IMR-90 (cell line): ENCODE measurements at regions not wholly inside any gene's neighbourhood (a gene's known extent, or its start where the extent isn't known, plus 50 kb on each side); places are given as distances from the start of the nearest gene placed in this dataset.

Experiments
- ATAC-seq: fragments of 200-7000 bp; cut with Tn5 transposase; 2 replicates; pipeline ENCODE4 v1.9.1; 2020; ENCODE audit warnings: low read depth, mild to moderate bottlenecking, moderate library complexity
- BruUV-seq: library from RNA; stranded (reverse); fragments of 400-500 nt; replicated peaks from 2 replicates; lab custom pipeline; 2021; lab: Mats Ljungman, UMichigan
- CTCF ChIA-PET: fragments of 300-600 bp; formaldehyde crosslinking; extraction: SDS; loops from one replicate; lab custom pipeline; 2021; ENCODE audit warnings: antibody characterized with exemption; lab: Yijun Ruan, JAX
- POLR2A ChIA-PET: fragments of 300-600 bp; sonication (Branson Sonifier 250); formaldehyde crosslinking; loops from one replicate; lab custom pipeline; 2022; ENCODE audit warnings: antibody characterized with exemption; ENCODE audit not compliant: unreplicated experiment; lab: Charles Lee
- DNase-seq: peaks from one replicate; pipeline ENCODE4 v3.0.0; 2013
- H2AFZ ChIP-seq: replicated peaks from 2 replicates; pipeline ENCODE3; 2013; ENCODE audit warnings: low read length, mild to moderate bottlenecking; ENCODE audit not compliant: poor library complexity
- H2AK5ac ChIP-seq: 2 replicates; pipeline ENCODE4 v1.6.1; 2013; ENCODE audit warnings: low read depth, low read length, inconsistent platforms
- H2AK9ac ChIP-seq: replicated peaks from 2 replicates; pipeline ENCODE3; 2013; ENCODE audit warnings: mild to moderate bottlenecking, low read depth, low read length, moderate library complexity; ENCODE audit not compliant: poor library complexity
- H2BK120ac ChIP-seq: 2 replicates; pipeline ENCODE4 v1.6.1; 2013; ENCODE audit warnings: low read depth, low read length, inconsistent platforms
- H2BK15ac ChIP-seq: 3 replicates; pipeline ENCODE4 v1.6.1; 2013; ENCODE audit warnings: low read depth, low read length, inconsistent platforms
- H2BK20ac ChIP-seq: 2 replicates; pipeline ENCODE4 v1.6.1; 2013; ENCODE audit warnings: low read depth, mild to moderate bottlenecking, inconsistent platforms, low read length, moderate library complexity
- H2BK5ac ChIP-seq: 2 replicates; pipeline ENCODE4 v1.6.1; 2013; ENCODE audit warnings: mild to moderate bottlenecking, low read depth, low read length, inconsistent platforms; ENCODE audit not compliant: poor library complexity, severe bottlenecking
- H3K14ac ChIP-seq: replicated peaks from 2 replicates; pipeline ENCODE4 v1.6.1; 2013; ENCODE audit warnings: low read depth, low read length, inconsistent platforms
- H3K18ac ChIP-seq: 2 replicates; pipeline ENCODE4 v1.6.1; 2013; ENCODE audit warnings: low read depth, low read length, control low read depth
- H3K23ac ChIP-seq: 2 replicates; pipeline ENCODE4 v1.6.1; 2013; ENCODE audit warnings: low read depth, low read length, inconsistent platforms
- H3K27ac ChIP-seq: 2 replicates; pipeline ENCODE4 v1.5.1; 2013; ENCODE audit warnings: mild to moderate bottlenecking, control low read depth, low read length; ENCODE audit not compliant: insufficient read depth
- H3K27me3 ChIP-seq: 2 replicates; pipeline ENCODE4 v1.6.1; 2013; ENCODE audit warnings: low read length; ENCODE audit not compliant: control insufficient read depth, insufficient read depth
- H3K36me3 ChIP-seq: 2 replicates; pipeline ENCODE4 v1.6.1; 2013; ENCODE audit warnings: low read length, mixed read lengths; ENCODE audit not compliant: control insufficient read depth, insufficient read depth
- H3K4ac ChIP-seq: 2 replicates; pipeline ENCODE4 v1.6.1; 2013; ENCODE audit warnings: low read depth, low read length, inconsistent platforms
- H3K4me1 ChIP-seq: 2 replicates; pipeline ENCODE4 v1.6.1; 2013; ENCODE audit warnings: low read length, mixed read lengths; ENCODE audit not compliant: control insufficient read depth, insufficient read depth
- H3K4me2 ChIP-seq: 2 replicates; pipeline ENCODE4 v1.6.1; 2013; ENCODE audit warnings: low read depth, mild to moderate bottlenecking, control low read depth, low read length, moderate library complexity
- H3K4me3 ChIP-seq: 2 replicates; pipeline ENCODE4 v1.5.1; 2013; ENCODE audit warnings: low read depth, mild to moderate bottlenecking, control low read depth, low read length, moderate library complexity; ENCODE audit not compliant: insufficient read depth
- H3K56ac ChIP-seq: 2 replicates; pipeline ENCODE4 v1.6.1; 2013; ENCODE audit warnings: low read length, inconsistent platforms; ENCODE audit not compliant: insufficient read depth; ENCODE audit errors: extremely low read depth
- H3K79me1 ChIP-seq, 2 experiments: 2 replicates each; pipeline ENCODE4 v1.6.1; 2013; ENCODE audit warnings: low read length in 2 of 2, inconsistent platforms in 1 of 2, low read depth in 1 of 2
- H3K9ac ChIP-seq: 2 replicates; pipeline ENCODE4 v1.6.1; 2013; ENCODE audit warnings: low read depth, low read length, control low read depth
- H3K9me1 ChIP-seq: 2 replicates; pipeline ENCODE4 v1.6.1; 2013; ENCODE audit warnings: low read length, inconsistent platforms; ENCODE audit not compliant: insufficient read depth
- H3K9me3 ChIP-seq: 2 replicates; pipeline ENCODE4 v1.6.1; 2013; ENCODE audit warnings: low read length; ENCODE audit not compliant: control insufficient read depth, insufficient read depth
- H4K20me1 ChIP-seq: 2 replicates; pipeline ENCODE4 v1.6.1; 2013; ENCODE audit warnings: low read length, inconsistent platforms; ENCODE audit not compliant: insufficient read depth
- H4K5ac ChIP-seq: 2 replicates; pipeline ENCODE4 v1.6.1; 2013; ENCODE audit warnings: mild to moderate bottlenecking, low read depth, low read length, control low read depth
- H4K8ac ChIP-seq, 2 experiments: 2 replicates each; pipeline ENCODE4 v1.6.1; 2013; ENCODE audit warnings: low read depth in 2 of 2, low read length in 2 of 2, control low read depth in 1 of 2, inconsistent platforms in 1 of 2
- H4K91ac ChIP-seq: 2 replicates; pipeline ENCODE4 v1.6.1; 2013; ENCODE audit warnings: low read depth, low read length, inconsistent platforms; ENCODE audit not compliant: insufficient read depth
- BHLHE40 ChIP-seq: fragments of 150-350 bp; IDR thresholded peaks from 2 replicates; pipeline ENCODE4 v1.6.1; 2016; ENCODE audit warnings: mild to moderate bottlenecking, low read depth, low read length
- FOS ChIP-seq: fragments of 150-350 bp; IDR thresholded peaks from 2 replicates; pipeline ENCODE4 v1.6.1; 2016; ENCODE audit warnings: low read depth, low read length
- MAFK ChIP-seq: IDR thresholded peaks from 2 replicates; pipeline ENCODE4 v1.6.1; 2012; ENCODE audit warnings: low read depth, low read length, improper control_type of control experiment
- NFE2L2 ChIP-seq: fragments of 150-350 bp; IDR thresholded peaks from 2 replicates; pipeline ENCODE4 v1.6.1; 2016; ENCODE audit warnings: low read depth, mild to moderate bottlenecking, low read length
- WGBS, 2 experiments: methylation state at CpG; one replicate each; pipeline versions ENCODE4 v1.1.5 to v1.1.7; 2013; ENCODE audit warnings: missing lambda C conversion rate in 2 of 2; ENCODE audit not compliant: insufficient read length in 1 of 2; ENCODE audit errors: extremely low coverage in 2 of 2; 5-methylcytosine and 5-hydroxymethylcytosine counted together
- dilution Hi-C: fragments of 300-500 bp; cut with HindIII; formaldehyde crosslinking; loops from one replicate; pipeline ENCODE4 v1.14.3; 2018; ENCODE audit warnings: low sequenced_read_pairs; ENCODE audit not compliant: unreplicated experiment
- in situ Hi-C: fragments of 300-500 bp; cut with MboI; formaldehyde crosslinking; loops from 3 replicates; pipeline ENCODE4 v1.14.3; 2019; ENCODE audit warnings: low sequenced_read_pairs, inconsistent platforms, mixed read lengths
- intact Hi-C: fragments of 100-400 bp; cut with micrococcal nuclease; formaldehyde crosslinking; loops from 2 replicates; pipeline ENCODE4 v1.10.0; 2022
- TF ChIP-seq, protein P1 (sequence below): conservative IDR thresholded peaks from 2 replicates; pipeline ENCODE4 v1.5.1; 2012; ENCODE audit warnings: mild to moderate bottlenecking, low read depth, low read length, improper control_type of control experiment

DNA sequence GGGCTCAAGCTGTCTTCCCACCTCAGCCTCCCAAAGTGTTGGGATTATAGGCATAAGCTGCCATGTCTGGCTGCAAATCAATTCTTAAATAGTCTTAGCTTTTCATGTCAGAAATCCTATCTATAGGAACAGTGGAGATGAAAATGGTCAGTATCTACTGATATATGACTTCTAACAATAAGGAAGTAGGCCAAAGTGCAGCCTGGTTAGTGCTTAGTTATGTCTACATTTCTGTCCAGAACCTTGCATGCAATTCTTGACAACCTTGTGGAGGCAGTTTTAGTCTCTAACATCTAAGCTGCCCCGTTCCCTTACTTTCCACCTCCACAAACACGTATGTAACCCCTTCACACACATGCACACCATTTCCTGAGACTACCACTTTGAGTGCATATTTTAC, 169.2 kb upstream of the SPATS2L start:
- WGBS, 2 experiments, result 83% methylated on average over 2 of the region's 2 CpGs; no CpG with 5 or more reads in 1 of the 2 experiments
- no peak overlapping the region for H3K9ac ChIP-seq
- H3K56ac ChIP-seq, result no peak overlapping the region
- no peak overlapping the region for H4K8ac ChIP-seq
- intact Hi-C loops (no loop called here), dilution Hi-C loops (no loop called here), in situ Hi-C loops (no loop called here)
- H4K5ac ChIP-seq, result no peak overlapping the region
- no peak overlapping the region for H2BK5ac ChIP-seq
- no peaks in the 10 kb centered on the region for H3K9me1 ChIP-seq
- ATAC-seq, result no peak
- H3K79me1 ChIP-seq, result no peaks in the 10 kb centered on the region
- H3K4me2 ChIP-seq, result no peak overlapping the region
- H3K4me1 ChIP-seq, result no peaks in the 10 kb centered on the region
- no peak overlapping the region for H3K4ac ChIP-seq
- no peak overlapping the region for H2BK20ac ChIP-seq
- H2BK120ac ChIP-seq, result no peak overlapping the region
- H3K27me3 ChIP-seq, result no peaks in the 10 kb centered on the region
- no peak for DNase-seq
- no TSS peak for BruUV-seq
- no peaks in the 10 kb centered on the region for H3K9me3 ChIP-seq
- H2AFZ ChIP-seq, result no peak overlapping the region
- no peak overlapping the region for H4K91ac ChIP-seq
- H2AK9ac ChIP-seq, result no peak overlapping the region
- ChIA-PET POLR2A (no interaction called here), CTCF (interaction anchor here (1.0 kb wide), 1 partner anchor 20 kb away, joined by 3 read pairs; no protein-coding TSS in a partner anchor)
- no peak for TF ChIP-seq FOS
- TF ChIP-seq BHLHE40, result no peak
- TF ChIP-seq NFE2L2, result no peak
- no peak for TF ChIP-seq MAFK
- TF ChIP-seq, protein P1, sequence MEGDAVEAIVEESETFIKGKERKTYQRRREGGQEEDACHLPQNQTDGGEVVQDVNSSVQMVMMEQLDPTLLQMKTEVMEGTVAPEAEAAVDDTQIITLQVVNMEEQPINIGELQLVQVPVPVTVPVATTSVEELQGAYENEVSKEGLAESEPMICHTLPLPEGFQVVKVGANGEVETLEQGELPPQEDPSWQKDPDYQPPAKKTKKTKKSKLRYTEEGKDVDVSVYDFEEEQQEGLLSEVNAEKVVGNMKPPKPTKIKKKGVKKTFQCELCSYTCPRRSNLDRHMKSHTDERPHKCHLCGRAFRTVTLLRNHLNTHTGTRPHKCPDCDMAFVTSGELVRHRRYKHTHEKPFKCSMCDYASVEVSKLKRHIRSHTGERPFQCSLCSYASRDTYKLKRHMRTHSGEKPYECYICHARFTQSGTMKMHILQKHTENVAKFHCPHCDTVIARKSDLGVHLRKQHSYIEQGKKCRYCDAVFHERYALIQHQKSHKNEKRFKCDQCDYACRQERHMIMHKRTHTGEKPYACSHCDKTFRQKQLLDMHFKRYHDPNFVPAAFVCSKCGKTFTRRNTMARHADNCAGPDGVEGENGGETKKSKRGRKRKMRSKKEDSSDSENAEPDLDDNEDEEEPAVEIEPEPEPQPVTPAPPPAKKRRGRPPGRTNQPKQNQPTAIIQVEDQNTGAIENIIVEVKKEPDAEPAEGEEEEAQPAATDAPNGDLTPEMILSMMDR, result no peak
- no peak overlapping the region for H3K4me3 ChIP-seq
- no peaks in the 10 kb centered on the region for H3K36me3 ChIP-seq
- no peak overlapping the region for H2BK15ac ChIP-seq
- H3K27ac ChIP-seq, result no peak overlapping the region
- H2AK5ac ChIP-seq, result no peak overlapping the region
- no peak overlapping the region for H3K18ac ChIP-seq
- H3K14ac ChIP-seq, result no peak overlapping the region
- no peak overlapping the region for H3K23ac ChIP-seq
- no peaks in the 10 kb centered on the region for H4K20me1 ChIP-seq
